ENCODE measurements at regions not wholly inside any gene's neighbourhood (a gene's known extent, or its start where the extent isn't known, plus 50 kb on each side); places are given as distances from the start of the nearest gene placed in this dataset.

- TF ChIP-seq CTCF (IDR thresholded peaks at IDR 0.05) (no peak), EZH2 (IDR thresholded peaks at IDR 0.05; ENCODE audit: borderline replicate concordance, insufficient read depth, low read depth, low read length, poor library complexity, severe bottlenecking) (no peak)
These were observed 199.8 kb downstream of the C1orf94 start for GRCh38 chr1:34376531-34376930.

Data from B cell (primary cell).